Neural cell (in vitro differentiated cells): ENCODE measurements at regions not wholly inside any gene's neighbourhood (a gene's known extent, or its start where the extent isn't known, plus 50 kb on each side); places are given as distances from the start of the nearest gene placed in this dataset.
A peak's percentile ranks its signal among the peaks of the same experiment; 100 is the strongest.

Source experiments
- EZH2 ChIP-seq: fragments of 200-600, 300-800 bp; shearing (Covaris generic), sonication (generic); IDR thresholded peaks from 2 replicates; pipeline ENCODE4 v1.6.1; 2014; ENCODE audit warnings: antibody characterized with exemption, low read length, borderline replicate concordance, mild to moderate bottlenecking; ENCODE audit not compliant: insufficient read depth, poor library complexity, severe bottlenecking
- MXI1 ChIP-seq: fragments of 450-650 bp; conservative IDR thresholded peaks from 2 replicates; pipeline ENCODE4 v1.6.1; 2014; ENCODE audit warnings: antibody characterized with exemption, mild to moderate bottlenecking; ENCODE audit not compliant: poor library complexity, severe bottlenecking

- no peak for TF ChIP-seq EZH2
- peak; percentile 31 for TF ChIP-seq MXI1
Measured at GRCh38 chr17:77374170-77374936, 233.6 kb downstream of the SEC14L1 start.
